KMS-11 (cell line): ENCODE measurements at regions not wholly inside any gene's neighbourhood (a gene's known extent, or its start where the extent isn't known, plus 50 kb on each side); places are given as distances from the start of the nearest gene placed in this dataset.

Experiments used
- H2AFZ ChIP-seq: fragments of 200-600 bp; sonication (generic); 2 replicates; pipeline ENCODE4 v1.6.1; 2016; ENCODE audit warnings: antibody characterized with exemption, mixed run types, low read depth
- H3K27ac ChIP-seq: fragments of 200-600 bp; sonication (generic); 2 replicates; pipeline ENCODE4 v1.6.1; 2016; ENCODE audit warnings: mild to moderate bottlenecking, mixed run types
- H3K27me3 ChIP-seq: fragments of 200-600 bp; sonication (generic); 2 replicates; pipeline ENCODE4 v1.6.1; 2017; ENCODE audit warnings: mild to moderate bottlenecking, low read depth, mixed run types, moderate library complexity; ENCODE audit not compliant: insufficient read depth
- H3K36me3 ChIP-seq: fragments of 200-600 bp; sonication (generic); 2 replicates; pipeline ENCODE4 v1.6.1; 2017; ENCODE audit warnings: mild to moderate bottlenecking, mixed run types; ENCODE audit not compliant: insufficient read depth
- H3K4me1 ChIP-seq: fragments of 200-600 bp; sonication (generic); 2 replicates; pipeline ENCODE4 v1.6.1; 2016; ENCODE audit warnings: mild to moderate bottlenecking, low read depth, mixed run types; ENCODE audit not compliant: poor library complexity, severe bottlenecking
- H3K4me2 ChIP-seq: fragments of 200-600 bp; sonication (generic); 2 replicates; pipeline ENCODE4 v1.7.0; 2016; ENCODE audit warnings: mild to moderate bottlenecking, mixed run types
- H3K4me3 ChIP-seq: fragments of 200-600 bp; sonication (generic); IDR thresholded peaks from 2 replicates; pipeline ENCODE4 v1.6.1; 2017; ENCODE audit warnings: low read depth, low read length, mixed read lengths; ENCODE audit not compliant: insufficient read depth
- H3K79me2 ChIP-seq: fragments of 200-600 bp; sonication (generic); 2 replicates; pipeline ENCODE4 v1.6.1; 2016; ENCODE audit warnings: low read depth, mixed run types; ENCODE audit not compliant: insufficient read depth
- H3K9ac ChIP-seq: fragments of 200-600 bp; sonication (generic); 2 replicates; pipeline ENCODE4 v1.6.1; 2016; ENCODE audit warnings: mild to moderate bottlenecking, mixed run types
- H4K20me1 ChIP-seq: fragments of 200-600 bp; sonication (generic); 2 replicates; pipeline ENCODE4 v1.6.1; 2016; ENCODE audit warnings: mild to moderate bottlenecking, mixed run types; ENCODE audit not compliant: insufficient read depth
- TF ChIP-seq, protein P1 (sequence below): fragments of 200-600 bp; sonication (generic); conservative IDR thresholded peaks from 2 replicates; pipeline ENCODE4 v1.6.1; 2017; ENCODE audit warnings: low read depth, mild to moderate bottlenecking, antibody characterized with exemption, low read length, moderate library complexity, mixed read lengths

DNA sequence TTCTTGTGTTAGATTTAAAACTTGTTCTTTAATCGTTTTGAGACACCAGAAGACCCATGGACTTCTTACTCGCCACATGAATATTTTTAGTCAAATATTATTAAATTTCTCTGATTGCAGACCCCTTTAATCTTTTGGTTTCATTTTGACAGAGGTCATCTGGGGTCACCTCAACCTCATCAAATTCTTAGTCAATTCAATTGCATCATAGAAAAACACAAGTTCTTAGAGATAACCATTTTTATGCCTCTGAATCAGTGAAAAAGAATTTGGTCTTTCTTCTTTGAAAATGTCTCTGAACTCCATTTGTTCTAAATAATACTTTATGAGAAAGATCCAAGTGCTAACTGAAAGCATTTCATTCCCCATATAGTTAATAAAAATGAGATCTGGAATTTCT is 55.2 kb upstream of the CBLN4 start:
- H3K4me2 ChIP-seq = no peak overlapping the region
- TF ChIP-seq, protein P1, sequence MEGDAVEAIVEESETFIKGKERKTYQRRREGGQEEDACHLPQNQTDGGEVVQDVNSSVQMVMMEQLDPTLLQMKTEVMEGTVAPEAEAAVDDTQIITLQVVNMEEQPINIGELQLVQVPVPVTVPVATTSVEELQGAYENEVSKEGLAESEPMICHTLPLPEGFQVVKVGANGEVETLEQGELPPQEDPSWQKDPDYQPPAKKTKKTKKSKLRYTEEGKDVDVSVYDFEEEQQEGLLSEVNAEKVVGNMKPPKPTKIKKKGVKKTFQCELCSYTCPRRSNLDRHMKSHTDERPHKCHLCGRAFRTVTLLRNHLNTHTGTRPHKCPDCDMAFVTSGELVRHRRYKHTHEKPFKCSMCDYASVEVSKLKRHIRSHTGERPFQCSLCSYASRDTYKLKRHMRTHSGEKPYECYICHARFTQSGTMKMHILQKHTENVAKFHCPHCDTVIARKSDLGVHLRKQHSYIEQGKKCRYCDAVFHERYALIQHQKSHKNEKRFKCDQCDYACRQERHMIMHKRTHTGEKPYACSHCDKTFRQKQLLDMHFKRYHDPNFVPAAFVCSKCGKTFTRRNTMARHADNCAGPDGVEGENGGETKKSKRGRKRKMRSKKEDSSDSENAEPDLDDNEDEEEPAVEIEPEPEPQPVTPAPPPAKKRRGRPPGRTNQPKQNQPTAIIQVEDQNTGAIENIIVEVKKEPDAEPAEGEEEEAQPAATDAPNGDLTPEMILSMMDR = no peak

DNA sequence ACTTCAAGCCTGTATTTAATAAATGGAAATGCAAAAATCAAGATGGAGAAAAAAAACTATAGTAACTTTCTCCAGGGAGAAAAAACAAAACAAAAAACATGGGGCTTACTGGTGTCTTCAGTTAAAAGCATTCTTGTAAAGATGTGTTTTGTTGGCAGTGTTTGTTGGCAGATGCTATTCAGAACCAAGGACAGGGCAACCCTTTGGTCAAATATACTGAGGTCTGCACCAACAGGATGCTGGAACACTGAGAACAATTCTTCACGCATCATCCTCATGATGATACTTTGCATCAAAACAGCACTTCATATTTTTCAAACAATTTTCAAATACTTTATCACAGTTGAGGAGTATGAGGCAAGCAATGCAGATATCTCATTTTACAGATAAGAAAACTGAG is 63.7 kb upstream of the CBLN4 start:
- H3K36me3 ChIP-seq = no peaks in the 10 kb centered on the region
- no peaks in the 10 kb centered on the region for H3K4me1 ChIP-seq
- TF ChIP-seq, protein P1 = no peak
- H3K4me2 ChIP-seq = no peak overlapping the region
- H2AFZ ChIP-seq = no peak overlapping the region
- no peaks in the 10 kb centered on the region for H3K27me3 ChIP-seq
- no peak overlapping the region for H3K27ac ChIP-seq
- no peak overlapping the region for H3K9ac ChIP-seq
- no peaks in the 10 kb centered on the region for H3K79me2 ChIP-seq
- no peak overlapping the region for H3K4me3 ChIP-seq
- no peaks in the 10 kb centered on the region for H4K20me1 ChIP-seq

More for the DNA sequence above, 55.2 kb upstream of the CBLN4 start:
- Histone ChIP-seq H3K4me1 (no peaks in the 10 kb centered on the region), H3K27ac (no peak overlapping the region), H4K20me1 (no peaks in the 10 kb centered on the region), H2AFZ (no peak overlapping the region), H3K4me3 (no peak overlapping the region), H3K36me3 (no peaks in the 10 kb centered on the region), H3K27me3 (no peaks in the 10 kb centered on the region), H3K9ac (no peak overlapping the region), H3K79me2 (no peaks in the 10 kb centered on the region)

DNA sequence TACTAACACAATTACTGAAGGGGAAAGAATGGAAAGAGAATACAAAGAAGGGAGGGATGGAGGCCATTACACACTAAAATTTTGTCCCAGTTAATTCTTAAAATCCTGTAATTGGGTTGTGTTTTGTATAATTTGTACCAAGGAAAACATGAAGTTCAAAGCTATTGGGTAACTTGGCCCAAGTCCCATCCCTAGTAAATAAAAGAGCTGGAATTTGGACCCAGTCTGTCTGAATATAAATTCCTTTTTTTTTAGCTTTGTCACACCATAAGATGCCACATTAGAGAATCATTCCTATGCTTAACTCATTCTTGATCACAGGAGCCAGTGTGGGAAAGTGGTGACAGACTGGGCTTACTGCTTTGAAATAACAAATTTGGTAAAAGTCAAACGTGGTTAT is 66.8 kb upstream of the CBLN4 start:
- no peaks in the 10 kb centered on the region for H3K36me3 ChIP-seq
- H3K4me2 ChIP-seq = no peak overlapping the region
- H3K79me2 ChIP-seq = no peaks in the 10 kb centered on the region
- H2AFZ ChIP-seq = no peak overlapping the region
- TF ChIP-seq, protein P1 = no peak
- H3K27ac ChIP-seq = no peak overlapping the region
- no peak overlapping the region for H3K9ac ChIP-seq
- H3K4me3 ChIP-seq = no peak overlapping the region
- H4K20me1 ChIP-seq = no peaks in the 10 kb centered on the region
- H3K4me1 ChIP-seq = no peaks in the 10 kb centered on the region
- H3K27me3 ChIP-seq = no peaks in the 10 kb centered on the region

DNA sequence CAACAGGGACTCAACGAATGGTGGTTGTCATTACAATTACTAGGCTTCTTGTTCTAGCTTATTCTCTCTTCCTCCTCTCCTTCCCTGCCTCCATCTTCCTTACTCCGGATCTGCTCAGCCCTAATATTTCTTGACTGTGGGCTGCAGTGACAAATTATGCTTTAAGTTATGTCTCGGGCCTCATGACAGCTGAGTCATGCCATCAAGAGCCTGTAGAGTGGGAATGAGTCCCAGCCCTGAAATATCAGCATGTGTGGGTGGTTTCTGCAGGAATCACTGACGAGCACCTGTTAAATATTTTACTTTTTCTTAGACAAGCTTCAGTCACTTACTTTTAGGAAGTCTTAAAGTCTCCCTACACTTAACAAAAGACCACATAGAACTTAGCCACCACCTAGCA is 83.1 kb upstream of the CBLN4 start:
- Histone ChIP-seq H3K4me3 (no peak overlapping the region), H3K4me2 (no peak overlapping the region), H3K4me1 (no peaks in the 10 kb centered on the region), H3K36me3 (no peaks in the 10 kb centered on the region), H3K9ac (no peak overlapping the region), H2AFZ (no peak overlapping the region), H4K20me1 (no peaks in the 10 kb centered on the region), H3K27me3 (no peaks in the 10 kb centered on the region), H3K79me2 (no peaks in the 10 kb centered on the region), H3K27ac (no peak overlapping the region)
- TF ChIP-seq, protein P1 = no peak
